ENCODE measurements at regions not wholly inside any gene's neighbourhood (a gene's known extent, or its start where the extent isn't known, plus 50 kb on each side); places are given as distances from the start of the nearest gene placed in this dataset.

- Histone ChIP-seq H3K36me3 (ENCODE audit: control insufficient read depth, insufficient read depth, low read length) (no peaks in the 10 kb centered on the region), H3K4me3 (ENCODE audit: low read depth, low read length) (no peak overlapping the region), H3K27me3 (ENCODE audit: control insufficient read depth, insufficient read depth, low read length) (no peaks in the 10 kb centered on the region)
- no peak for DNase-seq (ENCODE audit: low read depth)
- no peak for TF ChIP-seq CTCF (IDR thresholded peaks at IDR 0.05; ENCODE audit: insufficient read depth, low read length, poor library complexity, severe bottlenecking)
Observed at GRCh38 chr13:79972066-79972569, 368.8 kb downstream of the SPRY2 start.

- H3K36me3 ChIP-seq (ENCODE audit: control insufficient read depth, insufficient read depth, low read length) = no peaks in the 10 kb centered on the region
- H3K27me3 ChIP-seq (ENCODE audit: control insufficient read depth, insufficient read depth, low read length) = no peaks in the 10 kb centered on the region
- no peak for TF ChIP-seq CTCF (IDR thresholded peaks at IDR 0.05; ENCODE audit: insufficient read depth, low read length, poor library complexity, severe bottlenecking)
- no peak overlapping the region for H3K4me3 ChIP-seq (ENCODE audit: low read depth, low read length)
- no peak for DNase-seq (ENCODE audit: low read depth)
Observed at GRCh38 chr13:79966493-79966895, 374.4 kb downstream of the SPRY2 start.

GRCh38 chr13:79966059-79966458 lies 374.9 kb downstream of the SPRY2 start:
- Histone ChIP-seq H3K4me3 (ENCODE audit: low read depth, low read length) (no peak overlapping the region), H3K36me3 (ENCODE audit: control insufficient read depth, insufficient read depth, low read length) (no peaks in the 10 kb centered on the region), H3K27me3 (ENCODE audit: control insufficient read depth, insufficient read depth, low read length) (no peaks in the 10 kb centered on the region)
- TF ChIP-seq CTCF (IDR thresholded peaks at IDR 0.05; ENCODE audit: insufficient read depth, low read length, poor library complexity, severe bottlenecking) = no peak
- no peak for DNase-seq (ENCODE audit: low read depth)

GRCh38 chr13:79946556-79946955 lies 394.4 kb downstream of the SPRY2 start:
- DNase-seq (ENCODE audit: low read depth) = no peak
- Histone ChIP-seq H3K4me3 (ENCODE audit: low read depth, low read length) (no peak overlapping the region), H3K27me3 (ENCODE audit: control insufficient read depth, insufficient read depth, low read length) (no peaks in the 10 kb centered on the region), H3K36me3 (ENCODE audit: control insufficient read depth, insufficient read depth, low read length) (no peaks in the 10 kb centered on the region)
- no peak for TF ChIP-seq CTCF (IDR thresholded peaks at IDR 0.05; ENCODE audit: insufficient read depth, low read length, poor library complexity, severe bottlenecking)

DNA sequence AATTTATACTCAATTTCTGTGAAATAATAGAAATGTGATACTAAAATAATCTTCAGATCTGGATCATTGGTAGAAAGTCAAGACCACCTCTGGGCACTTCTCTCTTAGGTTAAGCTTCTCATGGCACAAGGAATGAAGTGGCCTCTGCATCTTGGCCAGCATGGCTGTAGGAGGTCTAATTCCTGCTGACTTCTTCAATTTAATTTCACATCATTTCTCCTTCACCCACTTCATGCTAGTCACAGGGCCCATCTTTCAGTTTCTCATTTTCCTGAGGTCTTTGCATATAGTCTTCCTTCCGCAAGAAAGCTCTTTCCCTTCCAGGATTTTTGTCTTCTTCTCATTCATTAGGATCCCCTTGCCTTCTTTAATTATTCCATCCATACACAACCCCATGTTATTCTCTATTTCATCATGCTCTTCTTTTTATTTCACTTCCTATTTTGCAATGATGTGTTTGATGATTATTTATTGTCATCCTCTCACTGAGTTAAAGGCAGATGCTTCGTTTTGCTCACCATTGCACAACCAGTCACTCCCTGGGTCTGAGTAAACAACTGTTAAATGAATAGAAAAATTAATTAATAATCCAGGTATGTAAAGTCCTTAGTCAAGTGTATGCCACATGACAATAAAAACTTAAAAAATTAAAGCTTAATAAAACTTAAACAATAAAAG lies 397.4 kb downstream of the SPRY2 start:
- Histone ChIP-seq H3K27me3 (ENCODE audit: control insufficient read depth, insufficient read depth, low read length) (no peaks in the 10 kb centered on the region), H3K4me3 (ENCODE audit: low read depth, low read length) (no peak overlapping the region), H3K36me3 (ENCODE audit: control insufficient read depth, insufficient read depth, low read length) (no peaks in the 10 kb centered on the region)
- no peak for DNase-seq (ENCODE audit: low read depth)
- TF ChIP-seq CTCF (IDR thresholded peaks at IDR 0.05; ENCODE audit: insufficient read depth, low read length, poor library complexity, severe bottlenecking) = no peak

DNA sequence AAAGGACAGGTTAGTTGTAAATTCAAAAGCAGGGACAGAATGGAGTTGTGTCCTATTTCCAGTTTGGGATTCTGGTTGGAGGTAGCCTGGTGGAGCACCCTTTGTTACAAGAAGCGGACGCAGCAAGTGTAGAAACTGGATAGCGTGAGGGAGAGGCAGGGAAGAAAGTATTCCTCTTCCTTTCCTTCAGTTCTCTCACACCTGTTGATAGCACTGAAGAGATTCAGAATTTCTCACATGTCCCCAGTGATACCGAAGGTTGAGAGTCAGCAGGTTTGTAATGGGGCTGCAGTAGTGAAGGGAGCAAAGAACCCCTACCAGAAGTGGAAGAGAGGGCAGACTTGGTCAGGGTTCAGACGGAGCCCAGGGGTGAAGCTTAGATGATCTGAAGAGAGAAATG lies 399.2 kb downstream of the SPRY2 start:
- H3K27me3 ChIP-seq (ENCODE audit: control insufficient read depth, insufficient read depth, low read length) = no peaks in the 10 kb centered on the region
- no peaks in the 10 kb centered on the region for H3K36me3 ChIP-seq (ENCODE audit: control insufficient read depth, insufficient read depth, low read length)
- H3K4me3 ChIP-seq (ENCODE audit: low read depth, low read length) = no peak overlapping the region
- no peak for TF ChIP-seq CTCF (IDR thresholded peaks at IDR 0.05; ENCODE audit: insufficient read depth, low read length, poor library complexity, severe bottlenecking)
- DNase-seq (ENCODE audit: low read depth) = no peak
